HepG2 (cell line): ENCODE measurements at regions not wholly inside any gene's neighbourhood (a gene's known extent, or its start where the extent isn't known, plus 50 kb on each side); places are given as distances from the start of the nearest gene placed in this dataset.

Source experiments
- AGO1 ChIP-seq: fragments of 200-400 bp; formaldehyde crosslinking; IDR thresholded peaks from 2 replicates; pipeline ENCODE4 v1.6.1; 2017; ENCODE audit warnings: mild to moderate bottlenecking, low read depth, low read length, moderate library complexity; ENCODE audit not compliant: poor library complexity, severe bottlenecking
- AKNA ChIP-seq: sonication (generic); formaldehyde crosslinking; IDR thresholded peaks from 2 replicates; pipeline ENCODE4 v1.4.0; 2020; ENCODE audit warnings: missing genetic modification reagents, borderline replicate concordance
- FOXO4 ChIP-seq: sonication (generic); formaldehyde crosslinking; conservative IDR thresholded peaks from 2 replicates; pipeline ENCODE4 v1.8.1; 2023; ENCODE audit warnings: missing genetic modification reagents
- HMGXB3 ChIP-seq: sonication (generic); formaldehyde crosslinking; IDR thresholded peaks from 2 replicates; pipeline ENCODE4 v1.4.0; 2020; ENCODE audit warnings: missing genetic modification reagents, borderline replicate concordance
- KDM1A ChIP-seq: IDR thresholded peaks from 2 replicates; pipeline ENCODE4 v1.6.1; 2016; ENCODE audit warnings: missing compliant biosample characterization
- RAD51 ChIP-seq: fragments of 450-650 bp; IDR thresholded peaks from 2 replicates; pipeline ENCODE4 v1.6.1; 2016; ENCODE audit warnings: borderline replicate concordance
- SIX4 ChIP-seq: sonication (generic); formaldehyde crosslinking; IDR thresholded peaks from 2 replicates; pipeline ENCODE4 v1.4.0; 2020; ENCODE audit warnings: missing genetic modification reagents
- SP1 ChIP-seq, 2 experiments: fragments of 450-650 bp in 1 of 2; sonication (generic) in 1 of 2; formaldehyde crosslinking in 1 of 2; IDR thresholded peaks; 2 replicates each; pipeline versions ENCODE4 v1.4.0 to v1.6.1; 2016 to 2020; ENCODE audit warnings: missing genetic modification reagents in 1 of 2
- TOE1 ChIP-seq: sonication (generic); formaldehyde crosslinking; IDR thresholded peaks from 2 replicates; pipeline ENCODE4 v1.4.0; 2020; ENCODE audit warnings: mild to moderate bottlenecking, missing genetic modification reagents
- TF ChIP-seq, protein P1 (sequence below): sonication (generic); formaldehyde crosslinking; IDR thresholded peaks from 2 replicates; pipeline ENCODE4 v1.5.0; 2020; ENCODE audit warnings: mild to moderate bottlenecking, missing genetic modification reagents, borderline replicate concordance

DNA sequence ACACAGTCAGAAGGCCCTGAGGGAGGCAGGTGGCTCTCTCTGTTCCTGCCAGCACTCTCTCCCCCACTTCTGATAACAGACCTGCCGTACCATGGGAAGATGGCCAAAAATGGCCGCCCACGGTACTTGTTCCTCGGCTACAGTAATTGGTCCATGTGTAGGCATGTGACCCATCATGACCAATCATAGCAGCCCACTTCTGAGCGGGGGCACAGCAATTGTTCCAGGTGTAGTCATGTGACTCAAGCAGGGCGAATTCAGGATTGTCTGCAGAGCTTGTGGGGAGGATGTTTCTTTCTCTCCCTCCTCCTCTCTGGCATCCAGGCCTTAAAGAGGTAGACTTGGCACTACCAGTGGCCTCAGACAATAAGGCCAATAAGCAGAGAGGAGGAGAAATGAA is 250.4 kb downstream of the MRTFB start (continued):
- TF ChIP-seq, protein P1, sequence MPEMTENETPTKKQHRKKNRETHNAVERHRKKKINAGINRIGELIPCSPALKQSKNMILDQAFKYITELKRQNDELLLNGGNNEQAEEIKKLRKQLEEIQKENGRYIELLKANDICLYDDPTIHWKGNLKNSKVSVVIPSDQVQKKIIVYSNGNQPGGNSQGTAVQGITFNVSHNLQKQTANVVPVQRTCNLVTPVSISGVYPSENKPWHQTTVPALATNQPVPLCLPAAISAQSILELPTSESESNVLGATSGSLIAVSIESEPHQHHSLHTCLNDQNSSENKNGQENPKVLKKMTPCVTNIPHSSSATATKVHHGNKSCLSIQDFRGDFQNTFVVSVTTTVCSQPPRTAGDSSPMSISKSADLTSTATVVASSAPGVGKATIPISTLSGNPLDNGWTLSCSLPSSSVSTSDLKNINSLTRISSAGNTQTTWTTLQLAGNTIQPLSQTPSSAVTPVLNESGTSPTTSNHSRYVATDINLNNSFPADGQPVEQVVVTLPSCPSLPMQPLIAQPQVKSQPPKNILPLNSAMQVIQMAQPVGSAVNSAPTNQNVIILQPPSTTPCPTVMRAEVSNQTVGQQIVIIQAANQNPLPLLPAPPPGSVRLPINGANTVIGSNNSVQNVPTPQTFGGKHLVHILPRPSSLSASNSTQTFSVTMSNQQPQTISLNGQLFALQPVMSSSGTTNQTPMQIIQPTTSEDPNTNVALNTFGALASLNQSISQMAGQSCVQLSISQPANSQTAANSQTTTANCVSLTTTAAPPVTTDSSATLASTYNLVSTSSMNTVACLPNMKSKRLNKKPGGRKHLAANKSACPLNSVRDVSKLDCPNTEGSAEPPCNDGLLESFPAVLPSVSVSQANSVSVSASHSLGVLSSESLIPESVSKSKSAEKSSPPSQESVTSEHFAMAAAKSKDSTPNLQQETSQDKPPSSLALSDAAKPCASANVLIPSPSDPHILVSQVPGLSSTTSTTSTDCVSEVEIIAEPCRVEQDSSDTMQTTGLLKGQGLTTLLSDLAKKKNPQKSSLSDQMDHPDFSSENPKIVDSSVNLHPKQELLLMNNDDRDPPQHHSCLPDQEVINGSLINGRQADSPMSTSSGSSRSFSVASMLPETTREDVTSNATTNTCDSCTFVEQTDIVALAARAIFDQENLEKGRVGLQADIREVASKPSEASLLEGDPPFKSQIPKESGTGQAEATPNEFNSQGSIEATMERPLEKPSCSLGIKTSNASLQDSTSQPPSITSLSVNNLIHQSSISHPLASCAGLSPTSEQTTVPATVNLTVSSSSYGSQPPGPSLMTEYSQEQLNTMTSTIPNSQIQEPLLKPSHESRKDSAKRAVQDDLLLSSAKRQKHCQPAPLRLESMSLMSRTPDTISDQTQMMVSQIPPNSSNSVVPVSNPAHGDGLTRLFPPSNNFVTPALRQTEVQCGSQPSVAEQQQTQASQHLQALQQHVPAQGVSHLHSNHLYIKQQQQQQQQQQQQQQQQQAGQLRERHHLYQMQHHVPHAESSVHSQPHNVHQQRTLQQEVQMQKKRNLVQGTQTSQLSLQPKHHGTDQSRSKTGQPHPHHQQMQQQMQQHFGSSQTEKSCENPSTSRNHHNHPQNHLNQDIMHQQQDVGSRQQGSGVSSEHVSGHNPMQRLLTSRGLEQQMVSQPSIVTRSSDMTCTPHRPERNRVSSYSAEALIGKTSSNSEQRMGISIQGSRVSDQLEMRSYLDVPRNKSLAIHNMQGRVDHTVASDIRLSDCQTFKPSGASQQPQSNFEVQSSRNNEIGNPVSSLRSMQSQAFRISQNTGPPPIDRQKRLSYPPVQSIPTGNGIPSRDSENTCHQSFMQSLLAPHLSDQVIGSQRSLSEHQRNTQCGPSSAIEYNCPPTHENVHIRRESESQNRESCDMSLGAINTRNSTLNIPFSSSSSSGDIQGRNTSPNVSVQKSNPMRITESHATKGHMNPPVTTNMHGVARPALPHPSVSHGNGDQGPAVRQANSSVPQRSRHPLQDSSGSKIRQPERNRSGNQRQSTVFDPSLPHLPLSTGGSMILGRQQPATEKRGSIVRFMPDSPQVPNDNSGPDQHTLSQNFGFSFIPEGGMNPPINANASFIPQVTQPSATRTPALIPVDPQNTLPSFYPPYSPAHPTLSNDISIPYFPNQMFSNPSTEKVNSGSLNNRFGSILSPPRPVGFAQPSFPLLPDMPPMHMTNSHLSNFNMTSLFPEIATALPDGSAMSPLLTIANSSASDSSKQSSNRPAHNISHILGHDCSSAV (CRISPR knock-in tag), result no peak
- TF ChIP-seq HMGXB3 (CRISPR knock-in tag) (no peak), FOXO4 (CRISPR knock-in tag) (no peak), SIX4 (CRISPR knock-in tag) (no peak), KDM1A (CRISPR knock-in tag) (no peak), RAD51 (peak; percentile 34; the same call in 1 of the 2 replicates), TOE1 (CRISPR knock-in tag) (no peak), AGO1 (no peak), SP1 (IDR thresholded peaks at IDR 0.05) (no peak), SP1 (CRISPR knock-in tag; IDR thresholded peaks at IDR 0.05) (no peak), AKNA (CRISPR knock-in tag) (no peak)
